Cardiac muscle cell (in vitro differentiated cells and primary cell): ENCODE measurements at regions not wholly inside any gene's neighbourhood (a gene's known extent, or its start where the extent isn't known, plus 50 kb on each side); places are given as distances from the start of the nearest gene placed in this dataset.

Source experiments
- DNase-seq, 2 donors: peaks; one replicate each; pipeline versions ENCODE4 v3.0.0 to v3.0.0-alpha.2; 2010 to 2017; ENCODE audit warnings: low read depth in 1 of 2, low spot score in 1 of 2
- H3K27ac ChIP-seq: fragments of 200-600 bp; sonication (generic); 2 replicates; pipeline ENCODE4 v1.5.1; 2016
- H3K27me3 ChIP-seq: fragments of 200-600 bp; sonication (generic); 2 replicates; pipeline ENCODE4 v1.6.0; 2016; ENCODE audit warnings: control low read depth
- H3K36me3 ChIP-seq: fragments of 200-600 bp; sonication (generic); 2 replicates; pipeline ENCODE4 v1.5.1; 2016; ENCODE audit warnings: control low read depth
- H3K4me1 ChIP-seq: fragments of 200-600 bp; sonication (generic); 2 replicates; pipeline ENCODE4 v1.8.1; 2017; ENCODE audit warnings: low read depth, mild to moderate bottlenecking, mixed run types
- H3K4me3 ChIP-seq: fragments of 200-600 bp; sonication (generic); 2 replicates; pipeline ENCODE4 v1.5.1; 2016; ENCODE audit warnings: mild to moderate bottlenecking
- H3K9me3 ChIP-seq: fragments of 200-600 bp; sonication (generic); 2 replicates; pipeline ENCODE4 v1.5.1; 2017; ENCODE audit warnings: low read depth, mild to moderate bottlenecking, control low read depth
- TF ChIP-seq, protein P1 (sequence below): IDR thresholded peaks from 2 replicates; pipeline ENCODE4 v1.5.1; 2012; ENCODE audit warnings: low read depth, mild to moderate bottlenecking, low read length

DNA sequence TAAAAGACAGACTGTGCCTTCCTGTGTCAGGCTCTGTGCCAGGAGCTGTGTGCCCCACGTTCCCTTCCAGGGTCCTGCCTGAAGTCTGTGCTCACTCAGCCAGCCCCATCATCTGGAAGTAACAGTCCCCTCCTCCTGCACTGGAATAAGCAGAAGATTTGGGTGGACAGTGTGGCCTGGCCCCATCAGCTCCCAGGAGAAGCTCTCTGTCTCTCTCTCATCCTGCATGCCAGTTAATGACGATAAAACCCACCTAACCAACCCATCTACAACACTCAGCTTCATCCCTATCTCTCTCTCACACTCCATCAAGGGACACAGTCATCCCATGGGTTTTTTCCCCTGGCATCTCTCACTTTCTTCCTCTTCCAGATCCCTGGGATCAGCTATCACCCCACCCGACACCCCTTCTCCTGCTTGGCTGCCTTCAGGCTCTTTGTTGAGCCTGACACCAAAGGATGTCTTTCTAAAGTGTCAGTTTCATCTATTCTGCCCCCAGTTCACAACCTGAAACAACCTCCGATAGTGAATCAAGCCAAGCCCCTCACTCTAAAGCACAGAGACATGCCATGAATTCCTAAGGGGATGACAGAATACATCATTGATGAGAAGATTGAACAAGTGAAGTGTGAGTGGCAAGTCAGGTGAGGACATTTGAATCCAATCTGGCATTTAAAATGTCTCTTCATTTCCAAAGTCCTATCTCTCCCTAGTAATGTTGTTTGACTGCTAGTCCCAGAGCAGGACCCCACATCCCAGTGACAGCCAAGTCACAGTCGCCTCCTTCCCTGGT, 91.4 kb upstream of the TOP3B start:
- Histone ChIP-seq H3K9me3 (no peaks in the 10 kb centered on the region), H3K4me3 (no peak overlapping the region), H3K4me1 (no peaks in the 10 kb centered on the region), H3K27ac (no peak overlapping the region), H3K27me3 (peaks cover 99% of the 10 kb centered on the region), H3K36me3 (no peaks in the 10 kb centered on the region)
- TF ChIP-seq, protein P1, sequence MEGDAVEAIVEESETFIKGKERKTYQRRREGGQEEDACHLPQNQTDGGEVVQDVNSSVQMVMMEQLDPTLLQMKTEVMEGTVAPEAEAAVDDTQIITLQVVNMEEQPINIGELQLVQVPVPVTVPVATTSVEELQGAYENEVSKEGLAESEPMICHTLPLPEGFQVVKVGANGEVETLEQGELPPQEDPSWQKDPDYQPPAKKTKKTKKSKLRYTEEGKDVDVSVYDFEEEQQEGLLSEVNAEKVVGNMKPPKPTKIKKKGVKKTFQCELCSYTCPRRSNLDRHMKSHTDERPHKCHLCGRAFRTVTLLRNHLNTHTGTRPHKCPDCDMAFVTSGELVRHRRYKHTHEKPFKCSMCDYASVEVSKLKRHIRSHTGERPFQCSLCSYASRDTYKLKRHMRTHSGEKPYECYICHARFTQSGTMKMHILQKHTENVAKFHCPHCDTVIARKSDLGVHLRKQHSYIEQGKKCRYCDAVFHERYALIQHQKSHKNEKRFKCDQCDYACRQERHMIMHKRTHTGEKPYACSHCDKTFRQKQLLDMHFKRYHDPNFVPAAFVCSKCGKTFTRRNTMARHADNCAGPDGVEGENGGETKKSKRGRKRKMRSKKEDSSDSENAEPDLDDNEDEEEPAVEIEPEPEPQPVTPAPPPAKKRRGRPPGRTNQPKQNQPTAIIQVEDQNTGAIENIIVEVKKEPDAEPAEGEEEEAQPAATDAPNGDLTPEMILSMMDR = no peak
- DNase-seq = no peak

- no peaks in the 10 kb centered on the region for H3K4me1 ChIP-seq
- no peaks in the 10 kb centered on the region for H3K36me3 ChIP-seq
- no peak for DNase-seq
- no peaks in the 10 kb centered on the region for H3K9me3 ChIP-seq
- H3K4me3 ChIP-seq = no peak overlapping the region
- TF ChIP-seq, protein P1 = no peak
- H3K27me3 ChIP-seq = peaks cover 99% of the 10 kb centered on the region
- H3K27ac ChIP-seq = no peak overlapping the region
These were observed 89.7 kb upstream of the TOP3B start for GRCh38 chr22:22072169-22072836.

- Histone ChIP-seq H3K36me3 (no peaks in the 10 kb centered on the region), H3K27ac (no peak overlapping the region), H3K4me1 (no peaks in the 10 kb centered on the region), H3K9me3 (no peaks in the 10 kb centered on the region), H3K4me3 (no peak overlapping the region), H3K27me3 (peaks cover 99% of the 10 kb centered on the region)
- TF ChIP-seq, protein P1 = no peak
- DNase-seq = no peak
These were observed 88.9 kb upstream of the TOP3B start for GRCh38 chr22:22071455-22071854.

DNA sequence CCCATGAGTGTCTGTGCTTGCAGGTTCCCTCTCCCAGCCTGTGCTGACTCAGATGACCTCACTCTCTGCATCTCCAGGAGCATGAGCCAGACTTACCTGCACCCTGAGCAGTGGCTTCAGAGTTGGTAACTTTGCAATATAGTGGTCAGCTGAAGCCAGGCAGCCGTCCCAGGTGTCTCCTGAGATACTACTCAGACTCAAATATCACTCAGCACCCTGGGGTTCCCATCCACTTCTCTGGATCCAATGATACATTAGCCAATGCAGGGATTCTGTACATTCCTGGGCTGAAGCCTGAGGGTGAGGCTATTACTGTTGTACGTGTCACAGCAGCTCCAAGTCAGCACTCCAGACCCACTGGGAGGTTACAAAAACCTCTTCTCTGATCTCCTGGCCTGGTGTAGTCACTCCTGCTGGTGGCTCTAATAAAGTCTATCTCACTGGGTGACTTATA, 87.8 kb upstream of the TOP3B start:
- no peak overlapping the region for H3K27ac ChIP-seq
- no peaks in the 10 kb centered on the region for H3K4me1 ChIP-seq
- no peaks in the 10 kb centered on the region for H3K9me3 ChIP-seq
- no peak overlapping the region for H3K4me3 ChIP-seq
- TF ChIP-seq, protein P1 = no peak
- H3K27me3 ChIP-seq = peaks cover 95% of the 10 kb centered on the region
- no peak for DNase-seq
- no peaks in the 10 kb centered on the region for H3K36me3 ChIP-seq

DNA sequence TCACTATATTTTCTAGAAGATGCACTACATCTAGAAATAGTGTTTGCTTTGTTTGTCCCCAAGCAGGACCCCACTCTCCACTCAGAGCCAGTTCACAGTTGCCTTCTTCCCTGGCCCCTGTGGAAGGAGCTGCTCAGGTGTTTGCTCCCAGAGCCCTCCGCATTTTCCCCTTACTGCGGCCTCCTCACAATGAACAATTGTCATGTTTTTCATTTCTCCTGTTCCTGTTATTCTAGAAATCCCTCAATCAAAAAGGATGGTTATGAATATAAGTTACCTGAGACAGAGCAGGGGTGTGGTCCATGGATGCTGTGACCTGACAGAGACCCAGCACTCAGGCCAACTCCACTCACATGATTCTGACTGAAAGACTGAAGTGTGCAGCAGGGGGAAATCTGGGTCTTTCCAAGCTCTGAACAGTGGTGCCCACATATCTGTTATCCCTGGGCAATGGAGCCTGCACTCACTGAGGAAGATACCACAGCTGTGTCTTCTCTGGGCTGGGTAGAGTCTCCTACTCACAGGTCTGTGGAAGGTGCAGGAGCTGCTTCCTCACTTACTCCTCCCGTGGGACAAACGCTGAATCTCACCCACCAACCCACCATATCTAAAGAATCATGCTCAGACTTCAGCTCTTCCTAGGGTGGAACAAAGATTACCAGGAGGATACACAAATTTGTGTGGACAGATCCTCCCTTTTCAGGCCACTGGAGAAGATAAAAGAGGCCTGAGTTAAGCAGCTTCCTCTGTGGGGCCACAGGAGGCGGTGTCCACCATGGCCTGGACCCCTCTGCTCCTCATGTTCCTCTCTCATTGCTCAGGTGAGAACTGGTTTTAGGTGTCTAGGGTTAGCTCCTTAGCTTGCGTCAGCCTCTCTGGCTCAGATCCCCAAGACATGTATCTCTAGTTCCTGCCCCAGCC, 87.1 kb upstream of the TOP3B start:
- no peak overlapping the region for H3K4me3 ChIP-seq
- H3K27ac ChIP-seq = no peak overlapping the region
- no peaks in the 10 kb centered on the region for H3K4me1 ChIP-seq
- peaks cover 95% of the 10 kb centered on the region for H3K27me3 ChIP-seq
- TF ChIP-seq, protein P1 = no peak
- no peak for DNase-seq
- no peaks in the 10 kb centered on the region for H3K9me3 ChIP-seq
- H3K36me3 ChIP-seq = no peaks in the 10 kb centered on the region
